ENCODE measurements at regions not wholly inside any gene's neighbourhood (a gene's known extent, or its start where the extent isn't known, plus 50 kb on each side); places are given as distances from the start of the nearest gene placed in this dataset.
"Not testable (repeated sequence)": the region's sequence is repeated elsewhere in the genome, so short reads cannot be mapped to it uniquely, and the experiment has no call there.

DNA sequence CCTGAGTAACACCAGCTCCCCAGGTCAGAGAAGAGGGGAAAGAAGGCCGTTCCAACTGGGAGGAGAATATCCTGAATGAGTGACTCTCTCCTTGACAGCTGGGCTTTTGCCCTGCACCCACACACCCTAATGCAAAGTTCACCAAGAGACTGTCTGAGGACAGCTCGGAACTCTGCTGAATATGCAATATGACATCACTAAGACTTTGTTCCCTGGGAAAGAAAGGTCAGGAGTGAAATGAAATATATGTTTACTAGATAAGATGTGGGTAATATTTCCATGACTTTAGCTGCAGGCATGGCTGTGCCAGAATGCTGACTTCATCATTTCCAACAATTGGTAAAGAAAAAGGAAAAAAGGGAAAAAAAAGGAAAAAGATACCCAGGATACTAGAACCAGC lies 488.2 kb upstream of the RAB6C start:
- no peak overlapping the region for H3K27ac ChIP-seq
- TF ChIP-seq CTCF (IDR thresholded peaks at IDR 0.05) (no peak), POLR2A (IDR thresholded peaks at IDR 0.05) (no peak)
- no peaks in the 10 kb centered on the region for H3K36me3 ChIP-seq
- H3K4me3 ChIP-seq: no peak overlapping the region
- no peaks in the 10 kb centered on the region for H3K9me3 ChIP-seq
- no peaks in the 10 kb centered on the region for H3K4me1 ChIP-seq
- H3K27me3 ChIP-seq: no peaks in the 10 kb centered on the region
- DNase-seq: no peak

GRCh38 chr2:129492548-129492947 lies 486.9 kb upstream of the RAB6C start:
- Histone ChIP-seq H3K9me3 (no peaks in the 10 kb centered on the region), H3K27ac (no peak overlapping the region), H3K4me1 (no peaks in the 10 kb centered on the region), H3K4me3 (no peak overlapping the region), H3K36me3 (no peaks in the 10 kb centered on the region), H3K27me3 (no peaks in the 10 kb centered on the region)
- TF ChIP-seq POLR2A (IDR thresholded peaks at IDR 0.05) (no peak), CTCF (IDR thresholded peaks at IDR 0.05) (no peak)
- DNase-seq: no peak

DNA sequence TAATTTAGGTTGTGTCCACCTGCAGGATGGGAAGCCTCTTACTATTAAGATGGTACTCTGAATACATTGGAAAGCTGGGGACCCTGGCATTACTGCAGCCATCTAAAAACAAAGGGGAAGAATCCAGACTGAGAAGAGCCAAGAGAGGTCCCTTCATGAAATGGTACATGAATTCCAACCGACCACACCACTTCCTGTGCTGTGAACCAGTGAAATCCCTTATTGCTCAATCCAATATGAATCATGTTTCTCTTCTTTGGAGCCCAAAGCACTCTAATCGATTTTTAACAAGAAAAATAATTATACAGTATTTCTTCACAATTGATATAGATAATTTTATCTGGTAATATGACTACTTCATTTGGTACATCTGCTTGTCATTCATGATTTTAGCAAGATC lies 479.7 kb upstream of the RAB6C start:
- Histone ChIP-seq H3K27ac (no peak overlapping the region), H3K27me3 (no peaks in the 10 kb centered on the region), H3K4me1 (no peaks in the 10 kb centered on the region), H3K36me3 (no peaks in the 10 kb centered on the region), H3K9me3 (no peaks in the 10 kb centered on the region), H3K4me3 (no peak overlapping the region)
- no peak for TF ChIP-seq POLR2A (IDR thresholded peaks at IDR 0.05)
- no peak for TF ChIP-seq CTCF (IDR thresholded peaks at IDR 0.05)
- DNase-seq: no peak

DNA sequence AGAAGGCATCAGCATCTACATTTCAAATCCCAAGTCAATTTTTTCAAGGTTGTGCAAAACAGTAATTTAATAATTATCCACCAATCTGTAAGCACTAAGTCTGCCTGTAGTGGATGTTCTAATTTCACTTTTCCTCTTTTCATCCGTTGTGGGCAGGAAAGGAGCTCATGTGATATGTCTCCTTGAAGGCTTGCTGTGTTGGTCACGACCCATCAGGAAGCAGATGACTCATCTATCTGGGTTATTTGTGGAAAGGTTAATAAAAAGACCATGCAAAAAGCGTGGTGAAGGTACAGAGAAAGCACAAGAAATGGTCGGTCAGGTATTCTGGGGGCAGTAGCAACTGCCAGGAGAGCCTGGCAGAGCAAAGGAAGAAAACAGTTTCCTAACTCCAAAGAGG lies 476.7 kb upstream of the RAB6C start:
- no peaks in the 10 kb centered on the region for H3K36me3 ChIP-seq
- no peaks in the 10 kb centered on the region for H3K4me1 ChIP-seq
- TF ChIP-seq CTCF (IDR thresholded peaks at IDR 0.05) (no peak), POLR2A (IDR thresholded peaks at IDR 0.05) (no peak)
- H3K9me3 ChIP-seq: no peaks in the 10 kb centered on the region
- H3K27me3 ChIP-seq: no peaks in the 10 kb centered on the region
- DNase-seq: no peak
- no peak overlapping the region for H3K4me3 ChIP-seq
- no peak overlapping the region for H3K27ac ChIP-seq

GRCh38 chr2:129504646-129505045 lies 474.8 kb upstream of the RAB6C start:
- Histone ChIP-seq H3K9me3 (no peaks in the 10 kb centered on the region), H3K36me3 (no peaks in the 10 kb centered on the region), H3K4me1 (no peaks in the 10 kb centered on the region), H3K27me3 (no peaks in the 10 kb centered on the region), H3K4me3 (no peak overlapping the region), H3K27ac (no peak overlapping the region)
- no peak for TF ChIP-seq CTCF (IDR thresholded peaks at IDR 0.05)
- no peak for TF ChIP-seq POLR2A (IDR thresholded peaks at IDR 0.05)
- DNase-seq: no peak

GRCh38 chr2:129518937-129519336 lies 460.5 kb upstream of the RAB6C start:
- Histone ChIP-seq H3K36me3 (no peaks in the 10 kb centered on the region), H3K4me3 (no peak overlapping the region), H3K9me3 (no peaks in the 10 kb centered on the region), H3K27me3 (no peaks in the 10 kb centered on the region), H3K4me1 (no peaks in the 10 kb centered on the region), H3K27ac (no peak overlapping the region)
- no peak for DNase-seq
- TF ChIP-seq POLR2A (IDR thresholded peaks at IDR 0.05) (no peak), CTCF (IDR thresholded peaks at IDR 0.05) (no peak)

DNA sequence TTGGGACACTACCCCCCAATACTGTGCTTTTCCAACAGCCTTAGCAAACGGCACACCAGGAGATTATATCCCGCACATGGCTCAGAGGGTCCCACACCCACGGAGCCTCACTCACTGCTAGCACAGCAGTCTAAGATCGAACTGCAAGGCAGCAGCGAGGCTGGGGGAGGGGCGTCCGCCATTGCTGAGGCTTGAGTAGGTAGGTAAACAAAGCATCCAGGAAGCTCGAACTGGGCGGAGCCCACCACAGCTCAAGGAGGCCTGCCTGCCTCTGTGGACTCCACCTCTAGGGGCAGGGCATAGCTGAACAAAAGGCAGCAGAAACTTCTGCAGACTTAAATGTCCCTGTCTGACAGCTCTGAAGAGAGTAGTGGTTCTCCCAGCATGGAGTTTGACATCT lies 447.3 kb upstream of the RAB6C start:
- H3K27ac ChIP-seq, H3K4me1 ChIP-seq, H3K36me3 ChIP-seq, DNase-seq, H3K9me3 ChIP-seq, H3K4me3 ChIP-seq, H3K27me3 ChIP-seq: not testable (repeated sequence)

Data from Peyer's patch (tissue), 4 donors.